Muscle layer of colon (tissue), 2 donors: ENCODE measurements at regions not wholly inside any gene's neighbourhood (a gene's known extent, or its start where the extent isn't known, plus 50 kb on each side); places are given as distances from the start of the nearest gene placed in this dataset.

Experiments used
- H3K27ac ChIP-seq: one replicate; pipeline ENCODE4 v1.7.0; 2013; ENCODE audit warnings: low read depth, mild to moderate bottlenecking, low read length, moderate library complexity
- H3K27me3 ChIP-seq, 2 donors: one replicate each; pipeline ENCODE4 v1.7.0; 2013; ENCODE audit warnings: low read length in 2 of 2, mild to moderate bottlenecking in 2 of 2; ENCODE audit not compliant: insufficient read depth in 2 of 2, control insufficient read depth in 1 of 2
- H3K36me3 ChIP-seq: one replicate; pipeline ENCODE4 v1.7.0; 2013; ENCODE audit warnings: mild to moderate bottlenecking, low read length; ENCODE audit not compliant: insufficient read depth
- H3K4me1 ChIP-seq: one replicate; pipeline ENCODE4 v1.7.0; 2013; ENCODE audit warnings: mild to moderate bottlenecking, low read length; ENCODE audit not compliant: insufficient read depth
- H3K4me3 ChIP-seq, 2 donors: one replicate each; pipeline ENCODE4 v1.7.0; 2013; ENCODE audit warnings: low read length in 2 of 2, low read depth in 1 of 2, mild to moderate bottlenecking in 1 of 2, moderate library complexity in 1 of 2
- H3K9ac ChIP-seq: one replicate; pipeline ENCODE4 v1.7.0; 2013; ENCODE audit warnings: low read length
- H3K9me3 ChIP-seq: one replicate; pipeline ENCODE4 v1.7.0; 2013; ENCODE audit warnings: mild to moderate bottlenecking, low read length
- donor health status: abdominal sarcoma.
- donor health status: Adenocarcinoma of cecum.

DNA sequence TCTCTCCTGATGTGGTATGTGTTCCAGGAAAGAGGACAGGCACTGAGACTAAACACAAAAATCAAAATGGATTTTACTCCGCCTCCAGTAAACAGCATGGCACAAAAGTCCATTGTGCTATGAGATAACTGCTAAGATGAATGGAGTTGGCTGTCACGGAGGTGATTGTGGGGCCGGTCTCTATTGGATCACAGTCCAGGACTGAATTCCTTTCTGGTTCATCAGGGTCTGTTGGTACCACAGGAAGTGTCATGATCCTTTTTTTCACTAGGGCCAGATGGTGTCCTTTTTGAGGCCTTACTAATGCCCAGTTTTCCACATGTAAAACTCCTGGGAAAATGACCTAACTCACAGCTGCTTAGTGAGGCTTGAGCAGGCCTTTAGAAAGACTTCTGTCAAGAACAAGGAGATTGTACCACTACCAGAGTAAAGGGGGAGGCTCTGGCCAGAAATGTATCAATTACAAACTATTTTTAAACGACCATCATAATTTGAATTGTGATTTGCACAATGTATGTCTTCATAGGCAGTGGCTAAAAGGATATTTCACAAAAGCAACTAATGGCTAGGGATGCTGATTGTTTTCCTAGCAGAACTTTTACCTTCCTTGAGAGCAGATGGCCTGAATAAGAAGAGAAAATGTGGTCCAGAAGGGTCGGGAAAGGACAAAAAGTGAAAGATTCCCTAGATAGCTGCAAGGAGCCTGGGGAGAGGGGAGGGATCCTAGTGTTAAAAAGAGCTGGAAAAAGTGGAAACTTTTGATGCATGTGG, 192.2 kb upstream of the POU3F2 start:
- Histone ChIP-seq H3K27me3 (no peaks in the 10 kb centered on the region), H3K36me3 (no peaks in the 10 kb centered on the region), H3K27ac (no peak overlapping the region), H3K9me3 (no peaks in the 10 kb centered on the region), H3K9ac (no peak overlapping the region), H3K4me1 (no peaks in the 10 kb centered on the region), H3K4me3 (no peak overlapping the region)

DNA sequence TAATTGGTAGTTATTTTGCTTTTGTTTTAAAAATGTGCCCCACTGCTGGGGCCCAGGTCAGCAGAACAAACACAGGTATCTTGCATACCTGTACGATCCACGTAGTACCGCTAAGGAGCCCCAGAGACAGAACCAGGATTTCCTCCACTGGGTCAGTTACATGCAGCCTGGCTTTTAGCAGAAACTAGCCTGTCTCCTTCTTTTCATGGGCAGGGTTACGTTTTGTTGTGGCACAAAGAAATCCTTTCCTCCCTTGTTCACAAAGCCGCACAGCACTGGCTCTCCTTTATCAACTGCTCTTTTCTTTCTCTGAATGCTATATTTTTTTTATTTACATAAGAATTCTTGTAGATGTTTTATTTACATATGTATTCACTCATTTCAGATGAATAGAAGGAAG, 190.3 kb upstream of the POU3F2 start:
- no peak overlapping the region for H3K9ac ChIP-seq
- H3K36me3 ChIP-seq = no peaks in the 10 kb centered on the region
- no peaks in the 10 kb centered on the region for H3K27me3 ChIP-seq
- H3K27ac ChIP-seq = no peak overlapping the region
- no peaks in the 10 kb centered on the region for H3K4me1 ChIP-seq
- no peak overlapping the region for H3K4me3 ChIP-seq
- no peaks in the 10 kb centered on the region for H3K9me3 ChIP-seq

DNA sequence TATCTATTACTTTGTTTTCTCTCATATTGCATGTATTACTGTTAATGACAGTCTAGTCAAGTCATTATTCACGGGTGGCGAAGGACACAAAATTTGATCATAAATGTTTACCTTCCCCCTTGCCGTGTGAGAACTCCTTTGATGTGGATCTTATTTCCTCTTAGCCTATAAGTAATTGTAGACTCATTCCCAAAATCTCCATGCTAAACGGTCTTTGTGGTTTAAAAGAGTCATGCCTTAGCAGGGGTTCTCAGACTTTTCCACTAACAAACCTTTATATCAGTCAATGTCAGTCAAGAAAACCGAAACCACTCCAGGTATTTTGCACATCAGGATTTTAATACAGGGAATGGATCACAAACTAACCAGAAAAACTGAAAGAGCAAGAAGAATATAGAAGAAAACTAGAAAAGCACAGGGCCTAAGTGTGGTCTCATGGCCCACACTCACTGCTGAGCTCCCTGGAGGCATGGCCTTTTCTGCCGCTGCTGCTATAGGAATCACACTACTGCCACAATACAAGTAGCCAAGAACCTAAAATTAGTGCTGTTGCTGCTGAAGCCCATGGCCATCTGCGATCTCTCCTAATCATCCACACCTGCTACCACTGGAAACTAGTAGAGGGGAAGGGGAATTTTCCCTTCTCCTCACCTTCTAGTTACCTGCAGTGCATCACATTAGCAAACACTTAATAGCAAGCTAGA, 186.0 kb upstream of the POU3F2 start:
- no peak overlapping the region for H3K27ac ChIP-seq
- H3K4me3 ChIP-seq = no peak overlapping the region
- no peaks in the 10 kb centered on the region for H3K9me3 ChIP-seq
- H3K27me3 ChIP-seq = no peaks in the 10 kb centered on the region
- no peaks in the 10 kb centered on the region for H3K36me3 ChIP-seq
- no peak overlapping the region for H3K9ac ChIP-seq
- no peaks in the 10 kb centered on the region for H3K4me1 ChIP-seq

DNA sequence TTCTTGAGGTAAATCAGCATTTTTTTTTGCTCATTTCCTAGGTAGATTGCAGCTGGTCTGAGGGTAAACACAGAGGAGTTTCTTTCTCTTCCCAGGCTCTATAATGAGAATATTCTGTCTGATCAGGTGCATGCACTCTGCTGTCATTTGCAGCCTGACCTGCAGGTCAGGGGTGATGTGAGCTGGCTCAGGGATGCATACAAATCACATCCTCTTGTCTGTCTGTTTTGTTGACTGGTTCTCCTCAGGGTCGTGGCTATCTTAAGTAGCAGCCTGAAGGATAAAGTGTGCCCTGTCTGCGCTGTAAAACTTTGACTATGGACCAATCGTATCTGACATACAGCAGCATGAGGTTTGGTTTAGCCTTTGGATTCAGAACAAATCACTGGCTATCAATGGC, 183.4 kb upstream of the POU3F2 start:
- no peak overlapping the region for H3K27ac ChIP-seq
- H3K9me3 ChIP-seq = no peaks in the 10 kb centered on the region
- H3K4me3 ChIP-seq = no peak overlapping the region
- no peak overlapping the region for H3K9ac ChIP-seq
- no peaks in the 10 kb centered on the region for H3K36me3 ChIP-seq
- no peaks in the 10 kb centered on the region for H3K27me3 ChIP-seq
- no peaks in the 10 kb centered on the region for H3K4me1 ChIP-seq

DNA sequence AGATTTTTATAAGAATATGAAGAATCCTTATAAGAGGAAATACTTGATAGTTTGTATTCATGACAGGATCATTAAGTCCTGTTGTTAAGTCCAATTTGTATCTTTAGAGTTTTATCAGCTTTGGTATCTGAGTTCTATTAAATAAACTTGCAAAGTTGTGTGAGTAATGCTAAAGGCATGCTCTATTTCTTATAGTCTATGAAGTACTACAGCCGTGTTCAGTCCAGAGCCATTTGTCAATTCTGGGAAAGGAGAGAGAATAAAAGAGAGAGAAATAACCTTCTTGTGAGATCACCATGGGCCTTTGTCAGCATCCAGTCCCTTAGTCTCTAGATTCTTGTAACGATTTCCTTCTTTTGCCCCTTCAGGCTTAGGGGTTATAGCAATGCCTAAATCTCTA, 181.2 kb upstream of the POU3F2 start:
- Histone ChIP-seq H3K27ac (no peak overlapping the region), H3K4me1 (no peaks in the 10 kb centered on the region), H3K36me3 (no peaks in the 10 kb centered on the region), H3K9ac (no peak overlapping the region), H3K9me3 (no peaks in the 10 kb centered on the region), H3K4me3 (no peak overlapping the region), H3K27me3 (no peaks in the 10 kb centered on the region)

DNA sequence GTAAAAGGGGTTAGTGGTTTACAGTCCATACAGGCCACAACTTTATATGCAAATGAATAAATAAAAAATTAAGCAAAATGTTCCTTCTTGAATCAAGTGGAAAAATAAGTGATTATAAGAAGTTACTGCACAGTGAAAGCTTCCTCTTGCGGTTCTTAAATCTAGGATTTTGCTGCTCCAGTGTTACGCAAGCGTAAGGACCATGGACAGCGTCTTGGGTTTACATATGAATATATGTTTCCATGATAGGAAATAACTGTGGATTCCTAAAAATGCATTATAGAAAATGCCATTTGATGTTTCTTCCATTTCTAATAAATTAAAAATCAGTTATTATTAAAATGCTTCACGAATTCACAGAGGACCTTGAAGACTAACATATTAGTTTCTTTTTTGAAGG, 176.6 kb upstream of the POU3F2 start:
- H3K9ac ChIP-seq = no peak overlapping the region
- H3K4me1 ChIP-seq = no peaks in the 10 kb centered on the region
- no peak overlapping the region for H3K4me3 ChIP-seq
- H3K27ac ChIP-seq = no peak overlapping the region
- no peaks in the 10 kb centered on the region for H3K36me3 ChIP-seq
- H3K9me3 ChIP-seq = no peaks in the 10 kb centered on the region
- H3K27me3 ChIP-seq = no peaks in the 10 kb centered on the region

DNA sequence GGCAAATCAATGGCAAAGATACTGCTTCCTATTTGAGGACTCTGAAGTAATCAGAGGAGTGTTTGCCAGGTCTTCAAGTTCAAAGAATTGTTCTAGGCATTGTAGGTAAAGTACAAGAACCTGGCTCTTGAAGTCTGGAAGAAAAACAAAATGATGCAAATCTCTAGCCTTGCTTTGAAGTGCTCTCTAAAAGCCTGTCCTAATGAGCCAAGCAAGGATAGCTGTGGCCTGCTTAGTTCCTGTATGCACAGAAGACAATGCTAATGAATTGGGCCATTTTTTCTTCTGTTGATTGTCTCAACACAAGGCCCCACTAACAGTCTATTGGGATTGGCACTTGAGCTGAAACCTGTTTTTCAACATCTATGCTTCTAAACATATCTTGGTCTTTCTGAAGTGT, 165.0 kb upstream of the POU3F2 start:
- H3K9me3 ChIP-seq = no peaks in the 10 kb centered on the region

DNA sequence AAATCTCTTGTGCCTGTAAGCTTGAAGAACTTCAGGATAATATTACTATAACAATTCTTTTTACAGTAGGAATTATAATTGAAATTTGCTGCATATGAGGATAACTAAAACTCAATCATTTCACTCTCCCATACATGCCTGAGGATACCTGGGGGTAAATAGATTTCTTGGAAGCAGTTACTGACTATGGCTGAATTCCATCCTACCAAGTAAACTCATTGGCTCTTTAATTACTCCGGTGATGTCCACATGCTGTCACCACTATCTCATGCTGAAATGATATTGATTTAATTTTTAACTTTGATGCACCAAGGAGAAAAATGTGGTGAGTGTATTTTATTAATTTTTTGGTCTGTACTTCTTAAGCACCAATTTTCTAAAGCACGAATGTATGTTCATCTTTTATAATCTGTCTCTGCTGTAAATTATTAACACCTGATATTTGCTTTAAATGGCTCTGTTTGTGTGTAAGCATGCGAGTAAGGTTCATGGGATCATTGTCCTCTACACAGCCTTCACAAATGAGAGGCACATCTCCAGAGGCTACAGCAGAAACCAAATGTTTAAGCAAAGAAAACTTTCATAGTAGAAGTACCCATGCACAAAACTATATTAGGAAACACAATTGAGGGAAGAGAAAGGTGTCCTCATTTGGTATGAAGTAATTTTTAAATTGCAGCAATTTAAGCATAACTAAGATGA, 164.2 kb upstream of the POU3F2 start:
- H3K4me1 ChIP-seq = no peaks in the 10 kb centered on the region
- H3K27me3 ChIP-seq = no peaks in the 10 kb centered on the region

More for the DNA sequence above, 165.0 kb upstream of the POU3F2 start:
- H3K27ac ChIP-seq = no peak overlapping the region
- no peaks in the 10 kb centered on the region for H3K4me1 ChIP-seq
- H3K9ac ChIP-seq = no peak overlapping the region
- no peak overlapping the region for H3K4me3 ChIP-seq
- no peaks in the 10 kb centered on the region for H3K27me3 ChIP-seq
- H3K36me3 ChIP-seq = no peaks in the 10 kb centered on the region

DNA sequence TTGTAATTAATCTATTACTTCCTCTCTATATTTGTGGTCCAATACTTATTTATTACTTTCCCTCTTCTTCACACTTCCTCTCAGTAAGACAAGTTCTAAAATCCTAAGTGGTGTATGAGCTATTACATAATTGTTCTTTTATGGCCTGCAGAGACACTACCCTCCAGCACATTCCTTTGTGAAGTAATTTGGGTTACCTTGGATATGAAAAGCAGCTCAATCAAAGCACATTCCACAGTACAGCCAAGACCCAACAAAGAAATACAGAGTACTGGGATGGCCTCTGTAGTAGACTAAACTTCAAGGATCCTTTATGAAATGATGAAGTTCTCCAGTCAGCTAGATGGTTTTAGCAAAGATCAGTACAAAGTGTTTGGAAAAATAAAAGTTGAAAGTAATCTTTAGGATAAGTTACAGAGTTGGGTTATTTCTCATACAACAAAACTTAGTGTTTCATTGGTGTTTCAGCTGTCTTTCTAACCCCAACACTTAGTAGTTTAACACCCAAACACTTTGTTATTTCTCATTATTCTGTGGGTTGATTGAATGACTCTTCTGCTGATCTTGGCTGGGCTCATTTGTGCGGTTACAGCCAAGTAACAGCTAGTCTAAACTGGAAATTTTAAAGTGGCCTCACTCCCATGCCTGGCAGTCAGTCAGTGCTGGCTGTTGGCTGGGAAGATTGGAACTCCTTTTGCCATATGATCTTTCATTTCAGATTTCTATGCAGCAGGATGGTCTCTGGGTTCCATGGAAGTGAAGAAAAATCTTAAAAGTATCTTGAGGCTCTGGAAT, 161.5 kb upstream of the POU3F2 start:
- Histone ChIP-seq H3K9me3 (no peaks in the 10 kb centered on the region), H3K4me3 (no peak overlapping the region), H3K27me3 (no peaks in the 10 kb centered on the region), H3K9ac (no peak overlapping the region), H3K36me3 (no peaks in the 10 kb centered on the region), H3K4me1 (no peaks in the 10 kb centered on the region), H3K27ac (no peak overlapping the region)

More for the DNA sequence above, 164.2 kb upstream of the POU3F2 start:
- Histone ChIP-seq H3K9ac (no peak overlapping the region), H3K9me3 (no peaks in the 10 kb centered on the region), H3K36me3 (no peaks in the 10 kb centered on the region), H3K27ac (no peak overlapping the region), H3K4me3 (no peak overlapping the region)

DNA sequence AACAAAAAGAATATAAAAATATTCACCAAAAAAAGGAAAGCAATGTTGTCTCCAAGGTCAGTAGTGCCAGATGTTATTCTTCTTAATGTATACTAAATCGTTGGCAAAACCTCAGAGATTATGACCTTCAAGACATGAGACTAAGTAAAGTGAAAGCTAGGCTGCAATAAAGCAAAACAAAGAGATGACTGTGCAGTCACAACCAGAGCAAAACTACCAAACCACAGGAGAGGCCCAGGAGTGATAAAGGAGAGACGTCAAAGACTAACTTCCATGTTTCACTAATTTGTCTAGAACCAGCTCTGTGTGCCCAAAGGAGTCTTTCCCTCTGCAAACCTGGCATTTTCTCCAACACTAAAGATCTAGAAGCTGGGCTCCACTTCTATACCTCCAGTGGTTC, 155.9 kb upstream of the POU3F2 start:
- Histone ChIP-seq H3K9me3 (no peaks in the 10 kb centered on the region), H3K27me3 (no peaks in the 10 kb centered on the region), H3K9ac (no peak overlapping the region), H3K36me3 (no peaks in the 10 kb centered on the region), H3K27ac (no peak overlapping the region), H3K4me1 (no peaks in the 10 kb centered on the region), H3K4me3 (no peak overlapping the region)

DNA sequence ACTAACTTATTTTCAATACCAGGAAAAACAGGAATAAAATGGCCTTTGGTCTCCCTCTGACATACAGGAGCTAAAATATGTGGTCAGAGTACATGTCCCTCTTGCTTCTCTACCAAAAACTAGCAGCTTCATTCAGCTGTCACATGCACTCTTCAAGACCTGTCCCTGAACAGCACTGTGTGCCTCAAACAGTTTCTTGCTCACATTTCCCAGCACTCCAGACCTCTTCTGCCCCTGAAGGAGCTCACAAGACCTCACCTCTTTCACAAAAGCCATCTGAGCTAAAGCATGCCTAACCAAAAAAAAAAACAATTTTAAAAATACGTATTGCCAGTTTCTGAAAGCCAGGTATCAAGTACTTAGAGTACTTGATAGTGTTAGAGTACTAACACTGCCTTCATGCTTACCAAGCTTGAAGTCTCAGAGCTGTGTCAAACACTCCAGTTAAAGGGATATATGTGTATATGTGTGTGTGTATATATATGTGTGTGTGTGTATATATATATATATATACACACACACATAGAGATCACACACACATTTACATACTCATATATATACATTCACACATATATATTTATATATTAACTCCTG, 148.3 kb upstream of the POU3F2 start:
- H3K27me3 ChIP-seq = no peaks in the 10 kb centered on the region
- no peak overlapping the region for H3K9ac ChIP-seq
- H3K4me3 ChIP-seq = no peak overlapping the region
- no peaks in the 10 kb centered on the region for H3K4me1 ChIP-seq
- no peaks in the 10 kb centered on the region for H3K36me3 ChIP-seq
- no peak overlapping the region for H3K27ac ChIP-seq
- H3K9me3 ChIP-seq = no peaks in the 10 kb centered on the region
